ENCODE measurements at regions not wholly inside any gene's neighbourhood (a gene's known extent, or its start where the extent isn't known, plus 50 kb on each side); places are given as distances from the start of the nearest gene placed in this dataset.
A peak's percentile ranks its signal among the peaks of the same experiment; 100 is the strongest.

DNA sequence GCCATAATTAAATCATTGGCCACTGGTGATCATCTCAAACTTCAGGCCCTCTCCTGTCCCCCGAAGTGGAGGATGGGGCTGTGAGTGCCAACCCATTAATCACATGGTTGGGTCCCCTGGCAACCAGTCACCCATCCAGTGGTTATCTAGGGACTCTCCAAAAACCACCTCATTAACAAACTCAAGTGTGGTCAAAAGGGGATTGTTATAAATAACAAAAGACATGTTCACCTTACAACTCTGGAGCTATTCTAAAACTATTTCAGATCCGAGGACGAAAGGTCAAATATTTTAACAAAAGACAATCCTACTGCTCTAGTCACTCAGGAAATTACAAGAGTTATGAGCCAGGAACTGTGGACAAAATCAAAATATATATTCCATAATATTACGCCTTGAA, 60.0 kb upstream of the PRNP start:
- H3K9ac ChIP-seq (ENCODE audit: control insufficient read depth, insufficient read depth, low read length), result no peak overlapping the region
- WGBS (ENCODE audit: insufficient coverage, insufficient replicate concordance, low lambda C conversion rate, missing lambda C conversion rate), result 11% methylated on average over 4 of the region's 4 CpGs
- no peaks in the 10 kb centered on the region for H3K79me2 ChIP-seq (ENCODE audit: control insufficient read depth, insufficient read depth, low read length)
- in situ Hi-C loops (cut with MboI), result no loop called here
- ChIA-PET RAD21 (ENCODE audit: unreplicated experiment) (interaction anchor here (0.9 to 1.1 kb wide), 2 partner anchors 13 to 63 kb away, joined by 3 to 6 read pairs; no protein-coding TSS in a partner anchor), POLR2A (no interaction called here), SMC1A (ENCODE audit: uncharacterized antibody, unreplicated experiment) (interaction anchor here (0.6 to 1.9 kb wide), 4 partner anchors 10 to 94 kb away, joined by 3 to 4 read pairs (median 4); no protein-coding TSS in a partner anchor), CTCF (interaction anchor here (1.0 to 2.4 kb wide), 3 partner anchors 13 to 329 kb away, joined by 3 to 6 read pairs (median 4); no protein-coding TSS in a partner anchor)
- ATAC-seq (peak; percentile 90), FAIRE-seq (no peak), DNase-seq (ENCODE audit: low read depth, low spot score) (peak; percentile 21)
- H3K27ac ChIP-seq (ENCODE audit: control insufficient read depth, insufficient read depth), result no peak overlapping the region
- intact Hi-C loops (cut with micrococcal nuclease; ENCODE audit: unreplicated experiment), result no loop called here
- no peak overlapping the region for H3K4me3 ChIP-seq
- 0 out of 4 replicates have a peak, but pooled peaks of 1 of the 2 experiments have one; percentile 22 for TF ChIP-seq BHLHE40 (IDR thresholded peaks at IDR 0.05; ENCODE audit: borderline replicate concordance in 1 of 2, low read depth in 2 of 2, low read length in 1 of 2)
- TF ChIP-seq, protein P1, sequence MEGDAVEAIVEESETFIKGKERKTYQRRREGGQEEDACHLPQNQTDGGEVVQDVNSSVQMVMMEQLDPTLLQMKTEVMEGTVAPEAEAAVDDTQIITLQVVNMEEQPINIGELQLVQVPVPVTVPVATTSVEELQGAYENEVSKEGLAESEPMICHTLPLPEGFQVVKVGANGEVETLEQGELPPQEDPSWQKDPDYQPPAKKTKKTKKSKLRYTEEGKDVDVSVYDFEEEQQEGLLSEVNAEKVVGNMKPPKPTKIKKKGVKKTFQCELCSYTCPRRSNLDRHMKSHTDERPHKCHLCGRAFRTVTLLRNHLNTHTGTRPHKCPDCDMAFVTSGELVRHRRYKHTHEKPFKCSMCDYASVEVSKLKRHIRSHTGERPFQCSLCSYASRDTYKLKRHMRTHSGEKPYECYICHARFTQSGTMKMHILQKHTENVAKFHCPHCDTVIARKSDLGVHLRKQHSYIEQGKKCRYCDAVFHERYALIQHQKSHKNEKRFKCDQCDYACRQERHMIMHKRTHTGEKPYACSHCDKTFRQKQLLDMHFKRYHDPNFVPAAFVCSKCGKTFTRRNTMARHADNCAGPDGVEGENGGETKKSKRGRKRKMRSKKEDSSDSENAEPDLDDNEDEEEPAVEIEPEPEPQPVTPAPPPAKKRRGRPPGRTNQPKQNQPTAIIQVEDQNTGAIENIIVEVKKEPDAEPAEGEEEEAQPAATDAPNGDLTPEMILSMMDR (IDR thresholded peaks at IDR 0.05 in 2 of 3, conservative IDR thresholded peaks at IDR 0.05 in 1 of 3; ENCODE audit: control insufficient read depth in 2 of 3, extremely low read depth in 1 of 3, insufficient read depth in 1 of 3, low read depth in 3 of 3, low read length in 3 of 3), result no peak
- peak; percentile 67 for TF ChIP-seq NR2F1 (conservative IDR thresholded peaks at IDR 0.05)
- peak; percentile 63; the same call in 1 of the 2 replicates for TF ChIP-seq BCL11A (IDR thresholded peaks at IDR 0.05; ENCODE audit: low read depth, low read length)
- TF ChIP-seq MTA2 (IDR thresholded peaks at IDR 0.05; ENCODE audit: low read depth), result peak; percentile 75
- TF ChIP-seq, protein P2, sequence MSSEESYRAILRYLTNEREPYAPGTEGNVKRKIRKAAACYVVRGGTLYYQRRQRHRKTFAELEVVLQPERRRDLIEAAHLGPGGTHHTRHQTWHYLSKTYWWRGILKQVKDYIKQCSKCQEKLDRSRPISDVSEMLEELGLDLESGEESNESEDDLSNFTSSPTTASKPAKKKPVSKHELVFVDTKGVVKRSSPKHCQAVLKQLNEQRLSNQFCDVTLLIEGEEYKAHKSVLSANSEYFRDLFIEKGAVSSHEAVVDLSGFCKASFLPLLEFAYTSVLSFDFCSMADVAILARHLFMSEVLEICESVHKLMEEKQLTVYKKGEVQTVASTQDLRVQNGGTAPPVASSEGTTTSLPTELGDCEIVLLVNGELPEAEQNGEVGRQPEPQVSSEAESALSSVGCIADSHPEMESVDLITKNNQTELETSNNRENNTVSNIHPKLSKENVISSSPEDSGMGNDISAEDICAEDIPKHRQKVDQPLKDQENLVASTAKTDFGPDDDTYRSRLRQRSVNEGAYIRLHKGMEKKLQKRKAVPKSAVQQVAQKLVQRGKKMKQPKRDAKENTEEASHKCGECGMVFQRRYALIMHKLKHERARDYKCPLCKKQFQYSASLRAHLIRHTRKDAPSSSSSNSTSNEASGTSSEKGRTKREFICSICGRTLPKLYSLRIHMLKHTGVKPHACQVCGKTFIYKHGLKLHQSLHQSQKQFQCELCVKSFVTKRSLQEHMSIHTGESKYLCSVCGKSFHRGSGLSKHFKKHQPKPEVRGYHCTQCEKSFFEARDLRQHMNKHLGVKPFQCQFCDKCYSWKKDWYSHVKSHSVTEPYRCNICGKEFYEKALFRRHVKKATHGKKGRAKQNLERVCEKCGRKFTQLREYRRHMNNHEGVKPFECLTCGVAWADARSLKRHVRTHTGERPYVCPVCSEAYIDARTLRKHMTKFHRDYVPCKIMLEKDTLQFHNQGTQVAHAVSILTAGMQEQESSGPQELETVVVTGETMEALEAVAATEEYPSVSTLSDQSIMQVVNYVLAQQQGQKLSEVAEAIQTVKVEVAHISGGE (CRISPR knock-in tag; IDR thresholded peaks at IDR 0.05), result no peak
- TF ChIP-seq, protein P3, sequence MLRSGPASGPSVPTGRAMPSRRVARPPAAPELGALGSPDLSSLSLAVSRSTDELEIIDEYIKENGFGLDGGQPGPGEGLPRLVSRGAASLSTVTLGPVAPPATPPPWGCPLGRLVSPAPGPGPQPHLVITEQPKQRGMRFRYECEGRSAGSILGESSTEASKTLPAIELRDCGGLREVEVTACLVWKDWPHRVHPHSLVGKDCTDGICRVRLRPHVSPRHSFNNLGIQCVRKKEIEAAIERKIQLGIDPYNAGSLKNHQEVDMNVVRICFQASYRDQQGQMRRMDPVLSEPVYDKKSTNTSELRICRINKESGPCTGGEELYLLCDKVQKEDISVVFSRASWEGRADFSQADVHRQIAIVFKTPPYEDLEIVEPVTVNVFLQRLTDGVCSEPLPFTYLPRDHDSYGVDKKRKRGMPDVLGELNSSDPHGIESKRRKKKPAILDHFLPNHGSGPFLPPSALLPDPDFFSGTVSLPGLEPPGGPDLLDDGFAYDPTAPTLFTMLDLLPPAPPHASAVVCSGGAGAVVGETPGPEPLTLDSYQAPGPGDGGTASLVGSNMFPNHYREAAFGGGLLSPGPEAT (IDR thresholded peaks at IDR 0.05; ENCODE audit: low read depth), result 0 out of 2 replicates have a peak, but pooled peaks have one; percentile 36
- no peak for TF ChIP-seq SUPT20H (IDR thresholded peaks at IDR 0.05; ENCODE audit: borderline replicate concordance, control insufficient read depth, low read depth, low read length)
- peak; percentile 43; the same call in 1 of the 2 replicates for TF ChIP-seq RAD51 (IDR thresholded peaks at IDR 0.05)
- 0 out of 2 replicates have a peak, but pooled peaks have one; percentile 23 for TF ChIP-seq DPF2 (IDR thresholded peaks at IDR 0.05)
- TF ChIP-seq, protein P4, sequence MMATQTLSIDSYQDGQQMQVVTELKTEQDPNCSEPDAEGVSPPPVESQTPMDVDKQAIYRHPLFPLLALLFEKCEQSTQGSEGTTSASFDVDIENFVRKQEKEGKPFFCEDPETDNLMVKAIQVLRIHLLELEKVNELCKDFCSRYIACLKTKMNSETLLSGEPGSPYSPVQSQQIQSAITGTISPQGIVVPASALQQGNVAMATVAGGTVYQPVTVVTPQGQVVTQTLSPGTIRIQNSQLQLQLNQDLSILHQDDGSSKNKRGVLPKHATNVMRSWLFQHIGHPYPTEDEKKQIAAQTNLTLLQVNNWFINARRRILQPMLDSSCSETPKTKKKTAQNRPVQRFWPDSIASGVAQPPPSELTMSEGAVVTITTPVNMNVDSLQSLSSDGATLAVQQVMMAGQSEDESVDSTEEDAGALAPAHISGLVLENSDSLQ (IDR thresholded peaks at IDR 0.05), result peak; percentile 19; the same call in 1 of the 2 replicates
- TF ChIP-seq CHD1 (IDR thresholded peaks at IDR 0.05; ENCODE audit: low read depth, low read length), result no peak
- no peak for TF ChIP-seq ZNF217 (IDR thresholded peaks at IDR 0.05)
- no peak for TF ChIP-seq BACH1 (IDR thresholded peaks at IDR 0.05; ENCODE audit: borderline replicate concordance)
- TF ChIP-seq HDAC2 (IDR thresholded peaks at IDR 0.05), result no peak
- H3K4me2 ChIP-seq (ENCODE audit: control insufficient read depth, insufficient read depth), result no peak overlapping the region
- BruUV-seq (replicated peaks), result no TSS peak
- no peaks in the 10 kb centered on the region for H3K4me1 ChIP-seq (ENCODE audit: control insufficient read depth, insufficient read depth, low read length)
- H3K9me3 ChIP-seq (replicated peaks; ENCODE audit: control insufficient read depth, insufficient read depth, low read length), result peaks cover 2% of the 10 kb centered on the region; the same call in 1 of the 3 replicates
- no peaks in the 10 kb centered on the region for H3K27me3 ChIP-seq (replicated peaks in 1 of 2; ENCODE audit: control insufficient read depth in 2 of 2, insufficient read depth in 2 of 2, low read length in 1 of 2)
- H4K20me1 ChIP-seq (ENCODE audit: control insufficient read depth, insufficient read depth), result no peaks in the 10 kb centered on the region
- no peaks in the 10 kb centered on the region for H3K36me3 ChIP-seq (ENCODE audit: control insufficient read depth in 2 of 2, insufficient read depth in 2 of 2, low read length in 1 of 2)
- no peak overlapping the region for H2AFZ ChIP-seq (ENCODE audit: control insufficient read depth, low read depth, low read length)

Data from GM12878 (cell line).